LoVo (cell line): ENCODE measurements at regions not wholly inside any gene's neighbourhood (a gene's known extent, or its start where the extent isn't known, plus 50 kb on each side); places are given as distances from the start of the nearest gene placed in this dataset.
"Not testable (repeated sequence)": the region's sequence is repeated elsewhere in the genome, so short reads cannot be mapped to it uniquely, and the experiment has no call there.

Source experiments
- DNase-seq: peaks from one replicate; pipeline ENCODE4 v3.0.0-alpha.2; 2016; ENCODE audit warnings: low spot score

GRCh38 chr6:145547594-145548335 lies 187.6 kb downstream of the EPM2A start:
- no peak for DNase-seq

- no peak for DNase-seq
Observed at GRCh38 chr6:145548933-145549648, 186.2 kb downstream of the EPM2A start.

GRCh38 chr6:145551164-145551563 lies 184.2 kb downstream of the EPM2A start:
- no peak for DNase-seq

GRCh38 chr6:145555084-145555483 lies 180.2 kb downstream of the EPM2A start:
- no peak for DNase-seq

GRCh38 chr6:145557474-145557873 lies 177.8 kb downstream of the EPM2A start:
- no peak for DNase-seq

GRCh38 chr6:145559836-145560235 lies 175.5 kb downstream of the EPM2A start:
- DNase-seq, result no peak

- no peak for DNase-seq
Observed at GRCh38 chr6:145561095-145562072, 173.9 kb downstream of the EPM2A start.

GRCh38 chr6:145562771-145563615 lies 172.3 kb downstream of the EPM2A start:
- no peak for DNase-seq

GRCh38 chr6:145564553-145564952 lies 170.8 kb downstream of the EPM2A start:
- DNase-seq, result no peak

- DNase-seq, result no peak
Observed at GRCh38 chr6:145567684-145568252, 167.6 kb downstream of the EPM2A start.

GRCh38 chr6:145569140-145569539 lies 166.2 kb downstream of the EPM2A start:
- no peak for DNase-seq

- not testable (repeated sequence) for DNase-seq
Observed at GRCh38 chr6:145570336-145570735, 165.0 kb downstream of the EPM2A start.

GRCh38 chr6:145574269-145574668 lies 161.1 kb downstream of the EPM2A start:
- DNase-seq, result not testable (repeated sequence)
